ENCODE measurements at regions not wholly inside any gene's neighbourhood (a gene's known extent, or its start where the extent isn't known, plus 50 kb on each side); places are given as distances from the start of the nearest gene placed in this dataset.

- TF ChIP-seq, protein P1, sequence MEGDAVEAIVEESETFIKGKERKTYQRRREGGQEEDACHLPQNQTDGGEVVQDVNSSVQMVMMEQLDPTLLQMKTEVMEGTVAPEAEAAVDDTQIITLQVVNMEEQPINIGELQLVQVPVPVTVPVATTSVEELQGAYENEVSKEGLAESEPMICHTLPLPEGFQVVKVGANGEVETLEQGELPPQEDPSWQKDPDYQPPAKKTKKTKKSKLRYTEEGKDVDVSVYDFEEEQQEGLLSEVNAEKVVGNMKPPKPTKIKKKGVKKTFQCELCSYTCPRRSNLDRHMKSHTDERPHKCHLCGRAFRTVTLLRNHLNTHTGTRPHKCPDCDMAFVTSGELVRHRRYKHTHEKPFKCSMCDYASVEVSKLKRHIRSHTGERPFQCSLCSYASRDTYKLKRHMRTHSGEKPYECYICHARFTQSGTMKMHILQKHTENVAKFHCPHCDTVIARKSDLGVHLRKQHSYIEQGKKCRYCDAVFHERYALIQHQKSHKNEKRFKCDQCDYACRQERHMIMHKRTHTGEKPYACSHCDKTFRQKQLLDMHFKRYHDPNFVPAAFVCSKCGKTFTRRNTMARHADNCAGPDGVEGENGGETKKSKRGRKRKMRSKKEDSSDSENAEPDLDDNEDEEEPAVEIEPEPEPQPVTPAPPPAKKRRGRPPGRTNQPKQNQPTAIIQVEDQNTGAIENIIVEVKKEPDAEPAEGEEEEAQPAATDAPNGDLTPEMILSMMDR (conservative IDR thresholded peaks at IDR 0.05; ENCODE audit: low read depth in 2 of 2), result no peak
- TF ChIP-seq ZNF462 (CRISPR knock-in tag; IDR thresholded peaks at IDR 0.05), result no peak
- TF ChIP-seq ZNF331 (CRISPR knock-in tag; IDR thresholded peaks at IDR 0.05; ENCODE audit: low read depth), result no peak
- TF ChIP-seq, protein P2, sequence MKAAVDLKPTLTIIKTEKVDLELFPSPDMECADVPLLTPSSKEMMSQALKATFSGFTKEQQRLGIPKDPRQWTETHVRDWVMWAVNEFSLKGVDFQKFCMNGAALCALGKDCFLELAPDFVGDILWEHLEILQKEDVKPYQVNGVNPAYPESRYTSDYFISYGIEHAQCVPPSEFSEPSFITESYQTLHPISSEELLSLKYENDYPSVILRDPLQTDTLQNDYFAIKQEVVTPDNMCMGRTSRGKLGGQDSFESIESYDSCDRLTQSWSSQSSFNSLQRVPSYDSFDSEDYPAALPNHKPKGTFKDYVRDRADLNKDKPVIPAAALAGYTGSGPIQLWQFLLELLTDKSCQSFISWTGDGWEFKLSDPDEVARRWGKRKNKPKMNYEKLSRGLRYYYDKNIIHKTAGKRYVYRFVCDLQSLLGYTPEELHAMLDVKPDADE (IDR thresholded peaks at IDR 0.05), result no peak
- TF ChIP-seq EZH2 (IDR thresholded peaks at IDR 0.05; ENCODE audit: low read depth, unreplicated experiment), result no peak
- TF ChIP-seq JUNB (IDR thresholded peaks at IDR 0.05; ENCODE audit: unreplicated experiment), result no peak
- no peak for TF ChIP-seq REST (IDR thresholded peaks at IDR 0.05; ENCODE audit: unreplicated experiment)
- TF ChIP-seq CREB1 (CRISPR knock-in tag; IDR thresholded peaks at IDR 0.05; ENCODE audit: low read depth), result no peak
- TF ChIP-seq POLR2AphosphoS5 (IDR thresholded peaks at IDR 0.05; ENCODE audit: low read depth), result no peak
- no peak for TF ChIP-seq EZH2phosphoT487 (IDR thresholded peaks at IDR 0.05; ENCODE audit: unreplicated experiment)
- TF ChIP-seq ZNF114 (CRISPR knock-in tag; IDR thresholded peaks at IDR 0.05), result no peak
- TF ChIP-seq STAT1 (IDR thresholded peaks at IDR 0.05; ENCODE audit: unreplicated experiment), result no peak
- TF ChIP-seq NANOG (IDR thresholded peaks at IDR 0.05; ENCODE audit: borderline replicate concordance), result no peak
These were observed 670.6 kb downstream of the PLOD2 start for GRCh38 chr3:145490088-145491048.
